ENCODE measurements at regions not wholly inside any gene's neighbourhood (a gene's known extent, or its start where the extent isn't known, plus 50 kb on each side); places are given as distances from the start of the nearest gene placed in this dataset.

DNA sequence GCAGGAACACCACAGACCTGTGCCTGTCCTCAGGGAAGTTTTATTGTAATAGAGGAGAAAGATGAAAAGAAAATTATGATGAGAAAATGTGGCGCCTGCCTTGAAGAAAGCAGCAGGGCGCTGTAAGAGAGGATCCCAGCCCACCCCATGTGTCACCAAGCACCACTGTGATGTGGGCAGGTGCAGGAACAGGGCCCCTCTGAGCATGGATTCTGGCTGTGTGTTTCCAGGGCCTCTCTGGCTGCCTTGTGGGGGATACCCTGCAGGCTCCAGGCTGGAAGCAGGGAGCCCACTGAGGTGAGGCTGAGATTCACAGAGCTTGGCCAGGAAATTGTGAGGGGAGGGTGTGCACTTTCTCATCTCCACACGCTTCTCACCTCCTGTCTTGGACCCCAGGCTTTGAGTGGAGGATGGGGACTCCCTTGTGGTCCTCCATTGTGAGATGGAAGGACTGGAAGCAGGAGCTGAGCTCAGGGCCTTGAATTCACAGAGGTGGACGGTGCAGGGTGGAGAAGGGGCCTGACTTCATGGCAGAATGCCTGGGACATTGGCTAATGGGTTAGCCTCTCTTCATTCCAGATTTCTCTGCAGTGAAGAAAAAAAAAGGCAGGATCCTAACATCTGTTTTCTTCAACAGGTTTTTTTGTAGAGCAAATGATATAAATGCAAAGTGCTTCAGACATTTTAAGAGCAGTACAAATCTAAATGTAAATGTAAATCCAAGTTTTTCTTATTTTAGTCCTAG lies 246.6 kb upstream of the B3GAT1 start:
- BruUV-seq (replicated peaks) = no TSS peak
- H3K36me3 ChIP-seq (ENCODE audit: control insufficient read depth in 1 of 2, insufficient read depth in 2 of 2, low read length in 2 of 2) = no peaks in the 10 kb centered on the region
- H2AFZ ChIP-seq (ENCODE audit: low read depth, low read length, poor library complexity, severe bottlenecking) = no peak overlapping the region
- no peaks in the 10 kb centered on the region for H3K9me3 ChIP-seq (ENCODE audit: control insufficient read depth in 1 of 2, insufficient read depth in 1 of 2, low read depth in 1 of 2, low read length in 2 of 2)
- peaks cover 19% of the 10 kb centered on the region; the same call in 1 of the 2 replicates for H3K27me3 ChIP-seq (ENCODE audit: insufficient read depth, low read length)
- H3K79me2 ChIP-seq (ENCODE audit: insufficient read depth, low read length) = no peaks in the 10 kb centered on the region
- peaks cover 13 to 15% of the 10 kb centered on the region in 2 experiments; a peak in 3 of 4 replicates for H3K4me1 ChIP-seq (ENCODE audit: control insufficient read depth in 1 of 2, insufficient read depth in 2 of 2, low read length in 2 of 2)
- H4K20me1 ChIP-seq (ENCODE audit: insufficient read depth) = no peaks in the 10 kb centered on the region
- no peak overlapping the region for H3K4me3 ChIP-seq (replicated peaks in 1 of 2; ENCODE audit: low read depth in 1 of 2, low read length in 2 of 2)
- DNase-seq (ENCODE audit: low read depth, low spot score) (no peak), ATAC-seq (no peak)
- ChIA-PET RAD21 (ENCODE audit: low non-redundant PET in 1 of 2, low total read pairs in 2 of 2, uncharacterized antibody in 2 of 2, unreplicated experiment in 2 of 2) (interaction anchor here in 1 of 2 experiments (0.6 kb wide), 1 partner anchor 43 kb away, joined by 3 read pairs; no protein-coding TSS in a partner anchor), POLR2A (no interaction called here), CTCF (no interaction called here)
- TF ChIP-seq, protein P1, sequence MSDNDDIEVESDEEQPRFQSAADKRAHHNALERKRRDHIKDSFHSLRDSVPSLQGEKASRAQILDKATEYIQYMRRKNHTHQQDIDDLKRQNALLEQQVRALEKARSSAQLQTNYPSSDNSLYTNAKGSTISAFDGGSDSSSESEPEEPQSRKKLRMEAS (IDR thresholded peaks at IDR 0.05) = no peak
- TF ChIP-seq TCF7L2 (IDR thresholded peaks at IDR 0.05; ENCODE audit: borderline replicate concordance, extremely low read depth, insufficient read depth, insufficient read length) = no peak
- TF ChIP-seq SP1 (IDR thresholded peaks at IDR 0.05; ENCODE audit: low read depth) = no peak
- TF ChIP-seq ELF1 (IDR thresholded peaks at IDR 0.05; ENCODE audit: borderline replicate concordance, low read depth) = no peak
- TF ChIP-seq EZH2phosphoT487 (IDR thresholded peaks at IDR 0.05; ENCODE audit: borderline replicate concordance) = no peak
- TF ChIP-seq ZNF274 (IDR thresholded peaks at IDR 0.05; ENCODE audit: low read depth, low read length) = no peak
- no peak for TF ChIP-seq POLR2A (IDR thresholded peaks at IDR 0.05; ENCODE audit: borderline replicate concordance, extremely low read depth, insufficient read depth, insufficient read length)
- TF ChIP-seq FOSL1 (IDR thresholded peaks at IDR 0.05; ENCODE audit: low read depth) = no peak
- TF ChIP-seq, protein P2, sequence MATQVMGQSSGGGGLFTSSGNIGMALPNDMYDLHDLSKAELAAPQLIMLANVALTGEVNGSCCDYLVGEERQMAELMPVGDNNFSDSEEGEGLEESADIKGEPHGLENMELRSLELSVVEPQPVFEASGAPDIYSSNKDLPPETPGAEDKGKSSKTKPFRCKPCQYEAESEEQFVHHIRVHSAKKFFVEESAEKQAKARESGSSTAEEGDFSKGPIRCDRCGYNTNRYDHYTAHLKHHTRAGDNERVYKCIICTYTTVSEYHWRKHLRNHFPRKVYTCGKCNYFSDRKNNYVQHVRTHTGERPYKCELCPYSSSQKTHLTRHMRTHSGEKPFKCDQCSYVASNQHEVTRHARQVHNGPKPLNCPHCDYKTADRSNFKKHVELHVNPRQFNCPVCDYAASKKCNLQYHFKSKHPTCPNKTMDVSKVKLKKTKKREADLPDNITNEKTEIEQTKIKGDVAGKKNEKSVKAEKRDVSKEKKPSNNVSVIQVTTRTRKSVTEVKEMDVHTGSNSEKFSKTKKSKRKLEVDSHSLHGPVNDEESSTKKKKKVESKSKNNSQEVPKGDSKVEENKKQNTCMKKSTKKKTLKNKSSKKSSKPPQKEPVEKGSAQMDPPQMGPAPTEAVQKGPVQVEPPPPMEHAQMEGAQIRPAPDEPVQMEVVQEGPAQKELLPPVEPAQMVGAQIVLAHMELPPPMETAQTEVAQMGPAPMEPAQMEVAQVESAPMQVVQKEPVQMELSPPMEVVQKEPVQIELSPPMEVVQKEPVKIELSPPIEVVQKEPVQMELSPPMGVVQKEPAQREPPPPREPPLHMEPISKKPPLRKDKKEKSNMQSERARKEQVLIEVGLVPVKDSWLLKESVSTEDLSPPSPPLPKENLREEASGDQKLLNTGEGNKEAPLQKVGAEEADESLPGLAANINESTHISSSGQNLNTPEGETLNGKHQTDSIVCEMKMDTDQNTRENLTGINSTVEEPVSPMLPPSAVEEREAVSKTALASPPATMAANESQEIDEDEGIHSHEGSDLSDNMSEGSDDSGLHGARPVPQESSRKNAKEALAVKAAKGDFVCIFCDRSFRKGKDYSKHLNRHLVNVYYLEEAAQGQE (IDR thresholded peaks at IDR 0.05; ENCODE audit: low read depth) = no peak
- no peak for TF ChIP-seq CBX3 (IDR thresholded peaks at IDR 0.05; ENCODE audit: low read depth)
- TF ChIP-seq POLR2AphosphoS5 (IDR thresholded peaks at IDR 0.05; ENCODE audit: low read depth, low read length) = no peak
- TF ChIP-seq, protein P3, sequence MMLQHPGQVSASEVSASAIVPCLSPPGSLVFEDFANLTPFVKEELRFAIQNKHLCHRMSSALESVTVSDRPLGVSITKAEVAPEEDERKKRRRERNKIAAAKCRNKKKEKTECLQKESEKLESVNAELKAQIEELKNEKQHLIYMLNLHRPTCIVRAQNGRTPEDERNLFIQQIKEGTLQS (IDR thresholded peaks at IDR 0.05) = no peak
- TF ChIP-seq SRF (IDR thresholded peaks at IDR 0.05; ENCODE audit: low read depth) = no peak
- no peak for TF ChIP-seq CEBPB (IDR thresholded peaks at IDR 0.05; ENCODE audit: low read depth)
- no peak for TF ChIP-seq SIN3A (IDR thresholded peaks at IDR 0.05; ENCODE audit: low read depth)
- TF ChIP-seq, protein P4, sequence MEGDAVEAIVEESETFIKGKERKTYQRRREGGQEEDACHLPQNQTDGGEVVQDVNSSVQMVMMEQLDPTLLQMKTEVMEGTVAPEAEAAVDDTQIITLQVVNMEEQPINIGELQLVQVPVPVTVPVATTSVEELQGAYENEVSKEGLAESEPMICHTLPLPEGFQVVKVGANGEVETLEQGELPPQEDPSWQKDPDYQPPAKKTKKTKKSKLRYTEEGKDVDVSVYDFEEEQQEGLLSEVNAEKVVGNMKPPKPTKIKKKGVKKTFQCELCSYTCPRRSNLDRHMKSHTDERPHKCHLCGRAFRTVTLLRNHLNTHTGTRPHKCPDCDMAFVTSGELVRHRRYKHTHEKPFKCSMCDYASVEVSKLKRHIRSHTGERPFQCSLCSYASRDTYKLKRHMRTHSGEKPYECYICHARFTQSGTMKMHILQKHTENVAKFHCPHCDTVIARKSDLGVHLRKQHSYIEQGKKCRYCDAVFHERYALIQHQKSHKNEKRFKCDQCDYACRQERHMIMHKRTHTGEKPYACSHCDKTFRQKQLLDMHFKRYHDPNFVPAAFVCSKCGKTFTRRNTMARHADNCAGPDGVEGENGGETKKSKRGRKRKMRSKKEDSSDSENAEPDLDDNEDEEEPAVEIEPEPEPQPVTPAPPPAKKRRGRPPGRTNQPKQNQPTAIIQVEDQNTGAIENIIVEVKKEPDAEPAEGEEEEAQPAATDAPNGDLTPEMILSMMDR (IDR thresholded peaks at IDR 0.05 in 2 of 3, conservative IDR thresholded peaks at IDR 0.05 in 1 of 3; ENCODE audit: borderline replicate concordance in 1 of 3, insufficient read depth in 1 of 3, low read depth in 2 of 3, low read length in 2 of 3) = no peak
- no peak overlapping the region for H3K9ac ChIP-seq (ENCODE audit: low read length)
- intact Hi-C loops (cut with micrococcal nuclease) = loop anchor here (10.0 kb wide), 1 partner anchor 324 kb away; the partner anchor contains the start of gene GLB1L2
- no peaks in the 10 kb centered on the region for H3K9me2 ChIP-seq (ENCODE audit: insufficient read depth)
- no peak overlapping the region for H3K4me2 ChIP-seq (ENCODE audit: low read length)
- no peak overlapping the region for H3K27ac ChIP-seq (ENCODE audit: low read depth, low read length)

Measured in HCT116 (cell line).